SK-N-SH treated with all-trans-retinoic acid at 6 μM for 48 hours (cell line): ENCODE measurements at regions not wholly inside any gene's neighbourhood (a gene's known extent, or its start where the extent isn't known, plus 50 kb on each side); places are given as distances from the start of the nearest gene placed in this dataset.

ENCODE experiments used
- CREB5 ChIP-seq: fragments of 250-450 bp; sonication (Bioruptor Pico); IDR thresholded peaks from 2 replicates; pipeline ENCODE4 v1.5.1; 2020; ENCODE audit warnings: low read depth, mild to moderate bottlenecking, moderate library complexity
- TCF4 ChIP-seq: fragments of 250-450 bp; sonication (Bioruptor Pico); IDR thresholded peaks from 2 replicates; pipeline ENCODE4 v1.8.0; 2021; ENCODE audit warnings: mild to moderate bottlenecking, moderate library complexity, borderline replicate concordance
- TF ChIP-seq, protein P1 (sequence below): fragments of 250-450 bp; sonication (Bioruptor Pico); IDR thresholded peaks from 2 replicates; pipeline ENCODE4 v1.8.0; 2020; ENCODE audit warnings: mild to moderate bottlenecking, moderate library complexity, borderline replicate concordance

GRCh38 chr6:1020837-1021236 is 291.1 kb upstream of the FOXQ1 start:
- TF ChIP-seq CREB5 (CRISPR knock-in tag): no peak
- TF ChIP-seq, protein P1, sequence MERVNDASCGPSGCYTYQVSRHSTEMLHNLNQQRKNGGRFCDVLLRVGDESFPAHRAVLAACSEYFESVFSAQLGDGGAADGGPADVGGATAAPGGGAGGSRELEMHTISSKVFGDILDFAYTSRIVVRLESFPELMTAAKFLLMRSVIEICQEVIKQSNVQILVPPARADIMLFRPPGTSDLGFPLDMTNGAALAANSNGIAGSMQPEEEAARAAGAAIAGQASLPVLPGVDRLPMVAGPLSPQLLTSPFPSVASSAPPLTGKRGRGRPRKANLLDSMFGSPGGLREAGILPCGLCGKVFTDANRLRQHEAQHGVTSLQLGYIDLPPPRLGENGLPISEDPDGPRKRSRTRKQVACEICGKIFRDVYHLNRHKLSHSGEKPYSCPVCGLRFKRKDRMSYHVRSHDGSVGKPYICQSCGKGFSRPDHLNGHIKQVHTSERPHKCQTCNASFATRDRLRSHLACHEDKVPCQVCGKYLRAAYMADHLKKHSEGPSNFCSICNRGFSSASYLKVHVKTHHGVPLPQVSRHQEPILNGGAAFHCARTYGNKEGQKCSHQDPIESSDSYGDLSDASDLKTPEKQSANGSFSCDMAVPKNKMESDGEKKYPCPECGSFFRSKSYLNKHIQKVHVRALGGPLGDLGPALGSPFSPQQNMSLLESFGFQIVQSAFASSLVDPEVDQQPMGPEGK: no peak
- TF ChIP-seq TCF4: no peak
